ENCODE measurements at regions not wholly inside any gene's neighbourhood (a gene's known extent, or its start where the extent isn't known, plus 50 kb on each side); places are given as distances from the start of the nearest gene placed in this dataset.

DNA sequence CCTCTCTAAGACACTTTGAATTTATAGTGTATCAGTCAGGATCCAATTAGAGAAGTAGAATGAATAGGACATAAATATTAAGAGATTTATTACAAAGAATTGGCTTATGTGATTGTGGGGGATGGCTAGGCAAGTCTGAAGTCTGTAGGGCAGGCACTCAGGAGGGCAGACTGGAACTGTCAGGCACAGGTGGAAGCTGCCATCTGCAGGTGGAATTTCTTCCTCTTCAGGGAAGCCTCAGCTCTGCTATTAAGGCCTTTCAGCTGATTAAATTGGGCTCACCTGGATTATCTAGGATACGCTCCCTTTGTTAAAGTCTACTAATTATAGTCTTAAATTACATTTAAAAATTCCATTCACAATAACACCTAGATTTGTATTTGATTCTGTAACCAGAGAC lies 92.0 kb upstream of the HAO2 start:
- Histone ChIP-seq H2AFZ (ENCODE audit: low read depth, low read length) (no peak overlapping the region), H3K9me3 (ENCODE audit: control insufficient read depth, low read length) (no peaks in the 10 kb centered on the region), H4K8ac (ENCODE audit: low read length) (no peak overlapping the region), H3K18ac (ENCODE audit: low read depth in 1 of 2, low read length in 2 of 2) (no peak overlapping the region), H3K14ac (ENCODE audit: low read length in 2 of 2) (no peak overlapping the region), H2BK5ac (ENCODE audit: low read depth, low read length, poor library complexity, severe bottlenecking) (no peak overlapping the region), H2BK12ac (ENCODE audit: low read length in 2 of 2) (no peak overlapping the region), H3K27ac (ENCODE audit: low read length, poor library complexity, severe bottlenecking) (no peak overlapping the region), H3K27me3 (ENCODE audit: control insufficient read depth in 1 of 2, insufficient read depth in 1 of 2, low read length in 2 of 2) (peaks cover 0 to 3% of the 10 kb centered on the region in 2 experiments), H2BK15ac (ENCODE audit: low read depth, poor library complexity, severe bottlenecking) (no peak overlapping the region), H2AK5ac (ENCODE audit: low read length, severe bottlenecking) (no peak overlapping the region), H3K4me1 (ENCODE audit: control insufficient read depth, insufficient read depth, low read depth, low read length) (peaks cover 4% of the 10 kb centered on the region), H3K4ac (ENCODE audit: low read depth in 1 of 2, low read length in 2 of 2) (no peak overlapping the region), H3K36me3 (ENCODE audit: control insufficient read depth in 1 of 2, insufficient read depth in 2 of 2, low read depth in 1 of 2, low read length in 2 of 2) (no peaks in the 10 kb centered on the region), H3K4me2 (ENCODE audit: low read length, poor library complexity, severe bottlenecking) (no peak overlapping the region), H4K91ac (ENCODE audit: low read length) (no peak overlapping the region), H3K4me3 (ENCODE audit: insufficient read depth in 1 of 2, low read depth in 1 of 2, low read length in 2 of 2) (no peak overlapping the region), H2BK120ac (ENCODE audit: low read depth, low read length) (no peak overlapping the region), H3K23ac (ENCODE audit: low read length in 2 of 2) (no peak overlapping the region), H3K79me1 (replicated peaks; ENCODE audit: low read length, poor library complexity, severe bottlenecking) (no peaks in the 10 kb centered on the region), H3K9ac (ENCODE audit: low read length) (peak overlapping the region; percentile 61)
- no peak for DNase-seq
- no CpG with 5 or more reads among the region's 1 CpG for WGBS

DNA sequence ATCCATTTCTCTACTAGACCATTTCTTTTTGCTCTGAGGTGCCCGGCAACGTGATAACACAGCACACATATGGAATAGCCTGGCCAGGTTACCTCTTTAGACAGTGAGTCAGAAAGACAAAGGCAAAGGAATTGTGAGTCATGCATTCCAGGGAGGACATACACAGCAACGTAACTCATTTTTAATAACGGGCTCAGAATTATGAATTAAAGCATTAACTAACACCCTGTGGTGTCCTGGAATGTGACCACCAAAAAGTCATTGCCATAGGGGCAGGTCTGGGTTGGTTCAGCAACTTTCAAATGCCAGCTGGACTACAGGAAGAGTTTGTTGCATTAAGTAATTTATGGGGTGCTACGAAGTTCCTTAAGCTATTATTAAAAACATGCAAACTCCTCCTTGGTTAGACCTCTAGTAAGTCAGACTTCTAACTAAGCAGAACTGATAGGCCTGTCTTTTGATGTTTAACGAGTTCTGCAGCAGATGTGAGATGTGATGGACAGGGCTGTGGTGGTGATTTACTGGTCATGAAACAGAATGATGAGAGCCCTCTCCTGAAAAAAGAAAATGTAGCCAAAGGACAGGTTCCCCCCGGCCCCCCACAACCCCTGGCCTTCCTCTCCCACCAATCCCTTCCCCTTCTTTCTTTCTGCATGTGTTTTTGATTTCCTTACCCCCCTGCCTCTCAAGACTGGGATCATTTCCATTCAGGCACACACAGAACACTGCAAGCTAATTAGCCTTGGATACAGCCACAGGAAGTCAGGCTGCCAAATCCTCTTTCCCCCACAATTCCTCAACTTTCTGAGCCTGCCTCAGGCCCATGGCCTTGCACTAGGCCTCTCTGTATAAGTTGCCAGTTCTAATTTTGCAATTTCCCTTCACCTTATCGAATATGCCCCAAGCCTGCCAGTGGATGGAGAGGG lies 88.9 kb upstream of the HAO2 start:
- Histone ChIP-seq H3K18ac (ENCODE audit: low read depth in 1 of 2, low read length in 2 of 2) (no peak overlapping the region), H2AK5ac (ENCODE audit: low read length, severe bottlenecking) (peak overlapping the region; percentile 77), H3K4me2 (ENCODE audit: low read length, poor library complexity, severe bottlenecking) (no peak overlapping the region), H2BK15ac (ENCODE audit: low read depth, poor library complexity, severe bottlenecking) (no peak overlapping the region), H3K36me3 (ENCODE audit: control insufficient read depth in 1 of 2, insufficient read depth in 2 of 2, low read depth in 1 of 2, low read length in 2 of 2) (no peaks in the 10 kb centered on the region), H3K4ac (ENCODE audit: low read depth in 1 of 2, low read length in 2 of 2) (no peak overlapping the region), H2BK120ac (ENCODE audit: low read depth, low read length) (no peak overlapping the region), H2BK12ac (ENCODE audit: low read length in 2 of 2) (no peak overlapping the region), H2BK5ac (ENCODE audit: low read depth, low read length, poor library complexity, severe bottlenecking) (peak overlapping the region; percentile 59), H3K9ac (ENCODE audit: low read length) (peak overlapping the region; percentile 56), H3K9me3 (ENCODE audit: control insufficient read depth, low read length) (no peaks in the 10 kb centered on the region), H3K4me3 (ENCODE audit: insufficient read depth in 1 of 2, low read depth in 1 of 2, low read length in 2 of 2) (no peak overlapping the region), H3K14ac (ENCODE audit: low read length in 2 of 2) (no peak overlapping the region), H3K79me1 (replicated peaks; ENCODE audit: low read length, poor library complexity, severe bottlenecking) (no peaks in the 10 kb centered on the region), H4K8ac (ENCODE audit: low read length) (no peak overlapping the region), H2AFZ (ENCODE audit: low read depth, low read length) (no peak overlapping the region), H3K4me1 (ENCODE audit: control insufficient read depth, insufficient read depth, low read depth, low read length) (peaks cover 4% of the 10 kb centered on the region), H3K23ac (ENCODE audit: low read length in 2 of 2) (no peak overlapping the region), H3K27ac (ENCODE audit: low read length, poor library complexity, severe bottlenecking) (peak overlapping the region; percentile 85), H4K91ac (ENCODE audit: low read length) (no peak overlapping the region), H3K27me3 (ENCODE audit: control insufficient read depth in 1 of 2, insufficient read depth in 1 of 2, low read length in 2 of 2) (no peaks in the 10 kb centered on the region)
- no peak for DNase-seq
- 33% methylated on average over 6 of the region's 8 CpGs for WGBS

DNA sequence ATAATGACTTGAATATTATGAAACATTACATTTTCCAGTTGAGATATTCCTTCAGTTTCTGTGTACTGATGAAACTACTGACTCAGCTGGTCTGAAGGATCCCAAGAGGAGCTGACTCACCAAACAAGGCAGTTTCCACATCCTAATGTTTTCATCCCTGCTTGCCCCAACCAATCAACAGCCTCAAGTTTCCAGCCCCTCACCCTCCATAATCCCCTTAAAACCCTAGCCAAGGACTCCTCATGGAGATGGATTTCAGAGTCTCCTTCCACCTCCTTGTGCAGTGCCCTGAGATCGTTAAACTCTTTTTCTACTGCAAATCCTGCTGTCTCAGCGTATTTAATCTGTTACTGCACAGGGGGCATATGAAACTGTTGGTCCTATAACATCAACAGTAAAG lies 83.1 kb upstream of the HAO2 start:
- H3K4ac ChIP-seq (ENCODE audit: low read depth in 1 of 2, low read length in 2 of 2) = no peak overlapping the region
- 61% methylated on average over 2 of the region's 2 CpGs for WGBS

DNA sequence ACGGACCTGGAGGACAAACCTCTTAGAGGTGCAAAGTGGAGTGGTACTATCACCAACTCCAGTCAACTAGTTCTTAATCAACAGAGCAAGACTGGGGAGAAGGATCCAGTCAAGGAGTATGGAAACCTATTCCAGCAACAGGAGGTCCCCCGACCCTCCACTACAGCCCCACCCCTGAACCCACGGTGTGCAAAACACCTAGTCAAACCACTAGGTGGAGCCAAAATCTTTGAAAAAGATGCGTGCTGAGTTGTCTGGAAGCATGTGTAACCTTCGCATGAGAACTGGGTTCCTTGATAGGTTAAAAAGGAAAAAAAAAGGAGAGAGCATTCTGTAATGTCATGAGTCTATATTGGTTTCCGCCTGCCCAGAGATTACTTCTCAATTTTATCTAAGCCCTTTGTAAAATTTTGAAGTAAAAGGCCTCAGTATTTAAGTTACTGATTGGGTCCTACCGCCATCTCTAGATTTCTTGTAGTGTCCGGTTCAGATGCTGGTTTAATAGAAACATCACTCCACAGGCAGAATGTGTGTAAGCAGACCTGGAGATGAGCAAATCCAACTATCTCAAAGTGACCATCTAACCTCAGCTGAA lies 81.9 kb upstream of the HAO2 start:
- Histone ChIP-seq H3K9ac (ENCODE audit: low read length) (no peak overlapping the region), H3K4me2 (ENCODE audit: low read length, poor library complexity, severe bottlenecking) (no peak overlapping the region), H3K27ac (ENCODE audit: low read length, poor library complexity, severe bottlenecking) (no peak overlapping the region), H3K18ac (ENCODE audit: low read depth in 1 of 2, low read length in 2 of 2) (no peak overlapping the region), H3K23ac (ENCODE audit: low read length in 2 of 2) (no peak overlapping the region), H3K14ac (ENCODE audit: low read length in 2 of 2) (no peak overlapping the region), H3K27me3 (ENCODE audit: control insufficient read depth in 1 of 2, insufficient read depth in 1 of 2, low read length in 2 of 2) (no peaks in the 10 kb centered on the region), H2BK12ac (ENCODE audit: low read length in 2 of 2) (no peak overlapping the region), H2AFZ (ENCODE audit: low read depth, low read length) (no peak overlapping the region), H3K9me3 (ENCODE audit: control insufficient read depth, low read length) (no peaks in the 10 kb centered on the region), H3K36me3 (ENCODE audit: control insufficient read depth in 1 of 2, insufficient read depth in 2 of 2, low read depth in 1 of 2, low read length in 2 of 2) (no peaks in the 10 kb centered on the region), H3K4me1 (ENCODE audit: control insufficient read depth, insufficient read depth, low read depth, low read length) (no peaks in the 10 kb centered on the region), H2BK120ac (ENCODE audit: low read depth, low read length) (no peak overlapping the region), H2AK5ac (ENCODE audit: low read length, severe bottlenecking) (no peak overlapping the region), H4K8ac (ENCODE audit: low read length) (no peak overlapping the region), H4K91ac (ENCODE audit: low read length) (no peak overlapping the region), H3K4ac (ENCODE audit: low read depth in 1 of 2, low read length in 2 of 2) (no peak overlapping the region), H3K4me3 (ENCODE audit: insufficient read depth in 1 of 2, low read depth in 1 of 2, low read length in 2 of 2) (no peak overlapping the region), H3K79me1 (replicated peaks; ENCODE audit: low read length, poor library complexity, severe bottlenecking) (no peaks in the 10 kb centered on the region), H2BK15ac (ENCODE audit: low read depth, poor library complexity, severe bottlenecking) (no peak overlapping the region), H2BK5ac (ENCODE audit: low read depth, low read length, poor library complexity, severe bottlenecking) (no peak overlapping the region)
- WGBS = 56% methylated on average over 7 of the region's 8 CpGs
- peak; percentile 33 for DNase-seq

More for the DNA sequence above, 83.1 kb upstream of the HAO2 start:
- Histone ChIP-seq H3K4me3 (ENCODE audit: insufficient read depth in 1 of 2, low read depth in 1 of 2, low read length in 2 of 2) (no peak overlapping the region), H3K27ac (ENCODE audit: low read length, poor library complexity, severe bottlenecking) (no peak overlapping the region), H3K4me2 (ENCODE audit: low read length, poor library complexity, severe bottlenecking) (no peak overlapping the region), H3K27me3 (ENCODE audit: control insufficient read depth in 1 of 2, insufficient read depth in 1 of 2, low read length in 2 of 2) (no peaks in the 10 kb centered on the region), H3K9me3 (ENCODE audit: control insufficient read depth, low read length) (no peaks in the 10 kb centered on the region), H2BK15ac (ENCODE audit: low read depth, poor library complexity, severe bottlenecking) (no peak overlapping the region), H2AFZ (ENCODE audit: low read depth, low read length) (no peak overlapping the region), H3K14ac (ENCODE audit: low read length in 2 of 2) (no peak overlapping the region), H3K79me1 (replicated peaks; ENCODE audit: low read length, poor library complexity, severe bottlenecking) (no peaks in the 10 kb centered on the region), H3K9ac (ENCODE audit: low read length) (peak overlapping the region; percentile 61), H2AK5ac (ENCODE audit: low read length, severe bottlenecking) (no peak overlapping the region), H2BK5ac (ENCODE audit: low read depth, low read length, poor library complexity, severe bottlenecking) (no peak overlapping the region), H3K36me3 (ENCODE audit: control insufficient read depth in 1 of 2, insufficient read depth in 2 of 2, low read depth in 1 of 2, low read length in 2 of 2) (no peaks in the 10 kb centered on the region), H4K91ac (ENCODE audit: low read length) (no peak overlapping the region), H2BK12ac (ENCODE audit: low read length in 2 of 2) (no peak overlapping the region), H3K18ac (ENCODE audit: low read depth in 1 of 2, low read length in 2 of 2) (no peak overlapping the region), H2BK120ac (ENCODE audit: low read depth, low read length) (no peak overlapping the region), H3K23ac (ENCODE audit: low read length in 2 of 2) (no peak overlapping the region), H4K8ac (ENCODE audit: low read length) (no peak overlapping the region), H3K4me1 (ENCODE audit: control insufficient read depth, insufficient read depth, low read depth, low read length) (no peaks in the 10 kb centered on the region)
- peak; percentile 71 for DNase-seq

Measured in mesenchymal stem cell (in vitro differentiated cells and primary cell).